ENCODE measurements at regions not wholly inside any gene's neighbourhood (a gene's known extent, or its start where the extent isn't known, plus 50 kb on each side); places are given as distances from the start of the nearest gene placed in this dataset.
"Not testable (repeated sequence)": the region's sequence is repeated elsewhere in the genome, so short reads cannot be mapped to it uniquely, and the experiment has no call there.

DNA sequence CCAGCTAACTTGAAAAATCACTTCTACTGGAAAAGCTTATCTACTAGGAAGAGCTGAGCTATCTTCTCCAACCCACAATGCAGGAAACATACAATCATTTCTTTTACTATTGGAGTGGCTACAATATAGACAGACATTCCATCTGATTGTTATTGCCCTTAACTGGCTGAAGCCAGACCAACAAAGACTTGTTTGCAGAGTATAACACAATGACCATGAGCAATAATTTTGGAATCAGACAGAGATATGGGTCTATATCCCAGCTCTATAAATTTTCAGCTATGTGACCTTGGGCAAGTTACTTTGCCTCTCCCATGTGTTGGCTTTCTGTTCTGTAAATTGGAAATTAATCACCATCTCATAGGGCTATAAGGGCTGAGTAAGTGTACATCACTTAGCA, 244.7 kb upstream of the SLC30A5 start:
- DNase-seq (ENCODE audit: low read depth, low spot score) = no peak

DNA sequence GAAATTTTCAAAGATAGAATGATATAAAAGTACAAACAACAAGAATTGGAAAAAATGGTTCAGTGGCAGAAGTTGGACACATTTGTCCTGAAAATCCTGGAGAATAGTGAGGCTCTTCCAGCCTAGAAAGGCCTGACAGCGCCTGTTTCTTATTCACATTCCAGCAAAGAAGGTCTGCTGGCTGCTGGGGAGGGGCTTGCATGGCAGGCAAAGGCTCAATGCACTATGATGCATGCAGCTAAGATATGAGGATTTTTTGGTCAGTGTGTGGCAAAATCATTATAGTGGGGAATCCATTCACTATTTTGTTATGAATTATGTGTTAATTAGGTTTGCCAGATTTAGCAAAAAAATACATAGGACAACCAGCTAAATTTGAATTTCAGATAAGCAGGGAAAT, 243.9 kb upstream of the SLC30A5 start:
- DNase-seq (ENCODE audit: low read depth, low spot score) = no peak

GRCh38 chr5:68861099-68861498, 232.7 kb upstream of the SLC30A5 start:
- DNase-seq (ENCODE audit: low read depth, low spot score) = no peak

GRCh38 chr5:68862560-68862959, 231.3 kb upstream of the SLC30A5 start:
- no peak for DNase-seq (ENCODE audit: low read depth, low spot score)

DNA sequence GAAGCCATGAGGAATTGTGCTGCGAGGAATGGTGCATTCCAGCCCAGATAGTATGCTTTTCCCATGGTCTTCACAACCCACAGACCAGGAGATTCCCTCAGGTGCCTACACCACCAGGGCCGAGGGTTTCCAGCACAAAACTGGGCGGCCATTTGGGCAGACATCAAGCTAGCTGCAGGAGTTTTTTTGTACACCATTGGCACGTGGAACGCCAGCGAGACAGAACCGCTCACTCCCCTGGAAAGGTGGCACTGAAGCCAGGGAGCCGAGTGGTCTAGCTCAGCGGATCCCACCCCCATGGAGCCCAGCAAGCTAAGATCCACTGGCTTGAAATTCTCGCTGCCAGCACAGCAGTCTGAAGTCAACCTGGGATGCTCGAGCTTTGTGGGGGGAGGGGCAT, 228.6 kb upstream of the SLC30A5 start:
- DNase-seq (ENCODE audit: low read depth, low spot score) = not testable (repeated sequence)

DNA sequence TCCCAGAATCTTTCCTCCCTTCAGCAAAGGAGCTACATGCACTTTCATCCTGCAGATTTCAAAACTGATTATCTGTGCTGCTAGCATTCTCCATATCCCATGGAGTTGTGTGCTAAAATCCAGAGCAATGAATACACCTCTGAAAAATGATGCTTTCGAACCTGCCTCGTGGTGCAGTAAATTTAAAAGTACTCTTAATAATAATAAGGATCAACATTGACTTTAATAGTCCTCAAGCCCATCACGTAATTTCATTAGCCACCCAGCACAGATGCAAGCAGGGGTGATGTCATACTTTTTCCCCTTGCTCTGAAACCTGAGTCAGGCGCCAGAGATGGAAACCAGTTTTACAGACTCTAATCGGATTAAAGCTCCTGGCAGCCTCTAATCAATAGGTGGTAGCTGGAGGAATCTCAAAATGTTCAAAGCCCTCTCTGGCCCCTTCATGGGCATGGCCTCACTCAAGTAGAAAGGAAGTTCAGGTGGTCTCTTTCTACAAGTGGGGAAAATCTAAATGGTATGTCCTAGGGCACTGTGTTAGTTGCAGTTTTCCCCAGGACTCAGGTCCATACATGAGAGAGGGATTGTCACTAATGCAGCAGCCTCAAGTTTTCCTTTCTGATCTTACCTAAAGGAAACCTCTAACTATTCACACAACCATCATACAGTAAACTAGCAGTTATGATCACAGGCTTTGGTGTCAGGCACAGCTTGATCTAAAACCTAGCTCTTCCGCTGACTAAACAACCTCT, 221.6 kb upstream of the SLC30A5 start:
- DNase-seq (ENCODE audit: low read depth, low spot score) = peak; percentile 18

DNA sequence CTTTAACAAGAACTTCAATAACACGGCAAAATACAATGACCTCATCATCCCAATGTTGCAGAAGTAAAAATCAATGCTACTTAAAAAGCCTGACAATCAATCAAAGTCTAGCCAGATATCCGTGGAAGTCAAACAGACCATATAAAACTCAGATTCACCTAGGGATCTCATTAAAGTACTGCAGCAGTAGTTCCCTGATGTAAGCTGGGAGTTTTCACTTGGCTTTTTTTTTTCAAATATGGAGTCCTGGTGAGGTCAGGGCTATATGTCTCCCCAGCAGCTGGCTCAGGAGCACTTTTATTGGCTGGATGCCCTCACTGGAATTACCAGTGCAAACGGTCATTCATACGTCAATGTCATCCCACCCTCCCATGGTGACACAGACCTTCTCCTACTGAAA, 220.6 kb upstream of the SLC30A5 start:
- no peak for DNase-seq (ENCODE audit: low read depth, low spot score)

DNA sequence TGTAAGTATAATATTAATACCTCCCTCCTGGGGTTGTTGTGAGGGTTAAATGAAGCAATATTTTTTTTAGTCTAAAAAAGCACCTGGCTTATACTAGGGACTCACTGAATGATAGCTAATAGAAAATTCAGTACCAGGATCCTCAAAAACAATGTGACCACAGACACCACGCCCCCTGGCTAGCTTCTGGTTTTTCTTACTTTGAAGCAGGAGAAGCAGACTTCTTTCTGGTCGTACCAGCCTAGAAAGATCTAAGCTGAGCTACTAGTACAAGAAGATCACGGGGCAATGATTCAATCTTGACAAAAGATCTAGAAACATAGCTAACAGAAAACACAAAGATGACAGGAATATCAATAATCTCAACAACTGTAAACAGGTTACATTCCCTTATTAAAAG, 218.5 kb upstream of the SLC30A5 start:
- no peak for DNase-seq (ENCODE audit: low read depth, low spot score)

GRCh38 chr5:68883436-68883835, 210.4 kb upstream of the SLC30A5 start:
- DNase-seq (ENCODE audit: low read depth, low spot score) = no peak

DNA sequence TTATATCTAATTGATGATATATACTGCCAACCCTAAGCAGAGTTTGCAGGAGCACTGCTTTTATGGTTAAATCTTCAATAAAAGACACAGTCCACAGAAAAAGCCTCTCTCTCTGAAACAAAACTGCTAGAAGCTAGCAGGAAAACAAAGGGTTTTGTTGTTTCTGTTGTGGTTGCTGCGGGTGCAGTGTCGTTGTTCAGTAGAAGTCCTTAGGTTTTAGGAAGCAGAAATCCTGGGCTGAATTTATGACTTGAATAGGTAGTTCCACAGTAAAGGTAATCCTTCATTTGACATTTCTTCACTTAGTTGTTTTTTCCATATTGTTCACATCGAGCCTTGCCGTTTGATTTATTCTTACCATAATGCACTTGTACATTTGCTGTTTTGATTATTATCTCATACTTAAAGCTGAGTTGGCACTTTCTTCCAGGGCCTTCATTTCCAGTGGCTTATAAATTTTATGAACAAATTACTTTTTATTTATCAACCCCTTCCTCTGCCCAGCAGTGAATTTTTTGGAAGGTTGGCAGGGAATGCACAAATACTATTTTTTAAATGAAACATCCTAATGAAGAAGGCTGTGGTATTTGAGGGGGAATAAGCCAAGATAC, 209.6 kb upstream of the SLC30A5 start:
- no peak for DNase-seq (ENCODE audit: low read depth, low spot score)

- DNase-seq (ENCODE audit: low read depth, low spot score) = no peak
Observed at GRCh38 chr5:68884883-68885282, 208.9 kb upstream of the SLC30A5 start.

GRCh38 chr5:68886814-68887213, 207.0 kb upstream of the SLC30A5 start:
- DNase-seq (ENCODE audit: low read depth, low spot score) = no peak

- no peak for DNase-seq (ENCODE audit: low read depth, low spot score)
Observed at GRCh38 chr5:68891718-68892117, 202.1 kb upstream of the SLC30A5 start.

GRCh38 chr5:68894673-68895072, 199.1 kb upstream of the SLC30A5 start:
- DNase-seq (ENCODE audit: low read depth, low spot score) = no peak

DNA sequence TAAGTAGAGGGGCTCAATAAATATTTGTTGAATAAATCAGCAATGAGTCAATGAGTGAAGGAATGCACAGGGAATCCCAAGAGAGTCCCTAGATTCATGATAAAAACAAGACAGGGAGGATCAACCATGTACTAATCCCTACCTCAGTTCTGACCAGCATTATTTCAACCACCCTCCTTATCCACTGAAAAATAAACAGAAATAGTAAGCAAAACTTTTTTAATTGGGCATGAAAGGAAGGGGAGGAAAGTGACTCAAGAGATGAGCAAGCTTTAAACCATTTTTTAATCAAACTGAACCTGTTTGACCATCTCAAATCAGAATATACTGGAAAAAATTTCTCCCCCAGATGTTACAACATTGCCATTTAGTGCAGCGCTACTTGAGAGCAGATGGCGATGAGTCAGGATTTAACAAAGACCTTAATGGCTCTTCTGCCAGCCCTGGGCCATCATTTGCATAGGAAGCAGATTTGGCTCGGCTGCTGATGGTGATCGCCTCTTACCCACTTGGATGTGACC, 194.8 kb upstream of the SLC30A5 start:
- DNase-seq (ENCODE audit: low read depth, low spot score) = peak; percentile 55

DNA sequence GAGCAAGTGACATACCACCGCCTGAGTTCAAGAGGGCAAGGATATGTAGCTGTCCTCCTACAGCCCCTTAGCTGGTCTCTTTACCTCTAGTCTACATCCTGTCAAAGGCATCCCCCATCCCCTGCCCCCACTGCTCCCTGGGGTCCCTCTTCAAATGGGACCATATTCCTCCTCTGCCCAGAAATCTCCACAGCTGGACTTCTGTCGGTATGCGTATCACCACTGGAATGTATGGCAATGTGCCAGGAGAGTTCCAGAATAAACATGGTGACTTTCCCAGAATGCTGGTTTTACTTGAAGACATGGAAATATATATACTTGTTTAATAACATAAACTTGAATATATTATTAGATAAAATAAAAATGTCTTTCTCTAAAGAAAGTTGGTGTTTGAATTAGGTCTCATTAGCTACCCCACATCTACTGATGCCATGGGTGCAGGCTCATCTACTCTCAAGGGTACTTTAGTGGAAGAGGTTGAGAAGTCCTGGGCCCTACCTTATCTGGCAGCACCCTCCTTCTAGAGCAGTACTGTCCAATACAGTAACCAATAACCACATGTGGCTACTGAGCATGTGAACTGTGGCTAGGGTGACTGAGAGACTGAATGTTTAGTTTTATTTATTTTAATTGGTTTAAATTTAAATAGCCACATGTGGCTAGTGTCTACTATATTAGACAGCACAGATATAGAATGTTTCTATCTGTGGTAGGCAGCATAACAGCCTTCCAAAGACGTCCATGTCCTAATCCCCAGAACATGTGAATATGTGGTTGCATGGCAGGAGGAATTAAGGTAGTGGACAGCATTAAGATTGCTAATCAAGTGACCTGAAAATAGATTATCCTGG, 181.7 kb upstream of the SLC30A5 start:
- DNase-seq (ENCODE audit: low read depth, low spot score) = peak; percentile 61

DNA sequence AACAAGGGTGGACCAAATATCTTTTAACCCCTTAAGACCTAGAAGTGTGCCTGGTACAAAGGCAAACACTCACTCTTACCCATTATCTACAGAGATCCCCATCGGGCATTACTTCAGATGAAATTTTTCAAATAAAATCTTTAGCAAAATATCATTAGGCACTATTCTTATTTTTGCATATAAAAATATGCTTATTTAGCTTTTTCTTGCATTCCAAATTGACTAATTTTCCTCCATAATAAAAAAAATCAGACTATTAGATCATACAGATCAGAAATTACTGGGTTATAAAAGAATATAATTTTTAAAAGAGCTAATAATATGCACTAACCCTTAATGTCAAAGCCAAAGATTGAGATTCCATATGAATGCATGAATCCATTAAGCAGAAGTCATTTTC, 178.7 kb upstream of the SLC30A5 start:
- DNase-seq (ENCODE audit: low read depth, low spot score) = no peak

GRCh38 chr5:68918306-68918705, 175.5 kb upstream of the SLC30A5 start:
- no peak for DNase-seq (ENCODE audit: low read depth, low spot score)

- DNase-seq (ENCODE audit: low read depth, low spot score) = no peak
Observed at GRCh38 chr5:68919988-68920490, 173.8 kb upstream of the SLC30A5 start.

- no peak for DNase-seq (ENCODE audit: low read depth, low spot score)
Observed at GRCh38 chr5:68920888-68921287, 172.9 kb upstream of the SLC30A5 start.

GRCh38 chr5:68922172-68922987, 171.4 kb upstream of the SLC30A5 start:
- no peak for DNase-seq (ENCODE audit: low read depth, low spot score)

Measured in astrocyte of the hippocampus (primary cell).